B cell (primary cell): ENCODE measurements at regions not wholly inside any gene's neighbourhood (a gene's known extent, or its start where the extent isn't known, plus 50 kb on each side); places are given as distances from the start of the nearest gene placed in this dataset.

Experiments used
- CTCF ChIP-seq: fragments of 200-600 bp; IDR thresholded peaks from one replicate; pipeline ENCODE4 v1.8.0; 2022; ENCODE audit warnings: antibody characterized with exemption, mild to moderate bottlenecking
- EZH2 ChIP-seq: IDR thresholded peaks from 2 replicates; pipeline ENCODE4 v1.6.1; 2012; ENCODE audit warnings: borderline replicate concordance, low read depth, mild to moderate bottlenecking, moderate library complexity, low read length; ENCODE audit not compliant: insufficient read depth, poor library complexity, severe bottlenecking

- TF ChIP-seq CTCF: no peak
- no peak for TF ChIP-seq EZH2
Observed at GRCh38 chr1:80994038-80994437, 806.7 kb upstream of the ADGRL2 start.
